AG10803 (cell line): ENCODE measurements at regions not wholly inside any gene's neighbourhood (a gene's known extent, or its start where the extent isn't known, plus 50 kb on each side); places are given as distances from the start of the nearest gene placed in this dataset.
"Not testable (repeated sequence)": the region's sequence is repeated elsewhere in the genome, so short reads cannot be mapped to it uniquely, and the experiment has no call there.

Experiments
- DNase-seq: peaks from one replicate; pipeline ENCODE4 v3.0.0; 2010; ENCODE audit warnings: low read depth
- H3K4me3 ChIP-seq: 2 replicates; pipeline ENCODE4 v1.5.1; 2011; ENCODE audit warnings: mild to moderate bottlenecking, low read length, control low read depth
- TF ChIP-seq, protein P1 (sequence below): conservative IDR thresholded peaks from 2 replicates; pipeline ENCODE4 v1.5.1; 2011; ENCODE audit warnings: mild to moderate bottlenecking, low read length, control low read depth, inconsistent platforms

DNA sequence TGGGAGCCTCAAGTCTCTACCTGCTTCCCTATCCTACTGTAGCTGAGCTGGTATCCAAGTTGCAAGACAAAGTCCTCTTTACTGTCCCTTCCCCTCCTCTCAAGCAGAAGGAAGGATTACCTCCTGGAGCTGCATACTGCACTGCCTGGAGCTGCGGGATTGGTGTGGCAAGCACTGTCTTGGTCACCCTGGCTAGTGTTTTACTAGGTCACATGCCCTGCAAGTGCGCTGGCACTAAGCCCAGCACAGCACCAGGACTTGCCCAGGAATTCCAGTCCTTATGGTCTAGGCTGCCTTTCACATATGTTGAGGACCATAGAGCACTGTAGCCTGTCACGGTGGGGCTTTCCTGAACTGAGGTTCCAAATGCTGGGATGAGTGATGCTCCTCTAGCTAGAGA lies 227.3 kb upstream of the ZC4H2 start:
- no peak for DNase-seq
- TF ChIP-seq, protein P1, sequence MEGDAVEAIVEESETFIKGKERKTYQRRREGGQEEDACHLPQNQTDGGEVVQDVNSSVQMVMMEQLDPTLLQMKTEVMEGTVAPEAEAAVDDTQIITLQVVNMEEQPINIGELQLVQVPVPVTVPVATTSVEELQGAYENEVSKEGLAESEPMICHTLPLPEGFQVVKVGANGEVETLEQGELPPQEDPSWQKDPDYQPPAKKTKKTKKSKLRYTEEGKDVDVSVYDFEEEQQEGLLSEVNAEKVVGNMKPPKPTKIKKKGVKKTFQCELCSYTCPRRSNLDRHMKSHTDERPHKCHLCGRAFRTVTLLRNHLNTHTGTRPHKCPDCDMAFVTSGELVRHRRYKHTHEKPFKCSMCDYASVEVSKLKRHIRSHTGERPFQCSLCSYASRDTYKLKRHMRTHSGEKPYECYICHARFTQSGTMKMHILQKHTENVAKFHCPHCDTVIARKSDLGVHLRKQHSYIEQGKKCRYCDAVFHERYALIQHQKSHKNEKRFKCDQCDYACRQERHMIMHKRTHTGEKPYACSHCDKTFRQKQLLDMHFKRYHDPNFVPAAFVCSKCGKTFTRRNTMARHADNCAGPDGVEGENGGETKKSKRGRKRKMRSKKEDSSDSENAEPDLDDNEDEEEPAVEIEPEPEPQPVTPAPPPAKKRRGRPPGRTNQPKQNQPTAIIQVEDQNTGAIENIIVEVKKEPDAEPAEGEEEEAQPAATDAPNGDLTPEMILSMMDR = no peak
- H3K4me3 ChIP-seq = no peak overlapping the region

DNA sequence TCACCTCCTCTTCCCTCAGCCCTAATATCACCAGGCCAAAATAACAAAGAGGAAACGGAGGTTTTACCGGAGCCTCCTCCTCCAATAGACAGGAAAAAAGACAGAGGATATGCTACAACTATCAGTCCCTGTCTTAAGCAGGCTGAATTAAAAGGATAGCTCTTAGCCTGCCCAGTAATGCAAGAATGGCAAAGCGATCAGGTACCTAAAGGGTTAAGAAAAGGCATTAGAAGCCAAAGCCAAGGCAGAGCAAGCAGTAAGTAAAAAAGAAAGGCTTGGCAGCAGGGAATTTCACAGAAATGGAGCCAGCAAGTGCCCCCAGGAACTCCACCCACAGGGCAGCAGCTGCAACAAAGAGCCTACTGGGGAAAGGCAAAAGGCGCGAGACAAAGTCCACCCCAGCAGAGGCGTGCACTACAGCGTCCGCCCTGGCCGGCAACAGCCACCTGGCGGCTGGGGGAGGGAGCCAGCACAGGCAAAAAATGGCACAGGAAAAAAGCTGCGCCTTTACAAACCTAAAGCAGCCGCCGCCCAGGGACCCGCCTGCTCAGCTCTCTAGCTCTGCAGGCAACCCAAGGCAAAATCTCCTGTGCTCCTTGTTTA lies 220.6 kb upstream of the ZC4H2 start:
- DNase-seq = no peak
- no peak overlapping the region for H3K4me3 ChIP-seq
- TF ChIP-seq, protein P1 = no peak

DNA sequence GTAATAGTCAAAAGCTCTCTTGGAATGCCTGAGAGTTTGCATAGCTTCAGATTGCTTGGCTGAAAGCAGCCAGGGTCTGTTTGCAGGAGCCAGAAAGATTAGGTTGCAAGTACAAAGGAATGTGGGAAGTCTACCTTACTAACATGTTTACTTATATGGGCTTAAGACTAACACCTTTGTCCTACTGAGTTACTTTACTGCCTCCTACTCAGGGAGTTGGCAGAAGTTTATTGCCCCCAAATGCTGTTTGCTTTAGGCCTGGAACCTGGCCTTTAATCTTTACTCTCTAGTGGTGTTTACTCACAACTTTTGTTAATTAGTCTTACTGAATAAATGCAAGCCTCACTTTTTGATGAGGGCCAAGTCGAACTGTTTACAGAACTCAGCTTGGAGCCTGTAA lies 219.4 kb upstream of the ZC4H2 start:
- H3K4me3 ChIP-seq = no peak overlapping the region
- no peak for DNase-seq
- TF ChIP-seq, protein P1 = no peak

DNA sequence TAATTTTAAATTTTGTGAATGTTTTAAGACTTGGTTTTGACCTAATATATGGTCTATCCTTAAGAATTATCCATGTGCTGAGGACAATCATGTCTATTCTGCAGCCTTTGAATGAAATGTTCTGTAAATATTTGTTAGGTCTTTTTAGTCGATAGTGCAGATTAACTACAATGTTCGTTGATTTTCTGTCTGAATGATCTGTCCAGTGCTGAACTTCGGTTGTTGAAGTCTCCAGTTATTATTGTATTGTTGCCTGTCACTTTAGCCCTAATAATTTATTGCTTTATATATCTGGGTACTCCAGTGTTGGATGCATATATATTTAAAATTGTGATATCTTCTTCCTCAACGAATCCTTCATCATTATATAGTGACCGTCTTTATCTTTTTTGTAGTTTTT lies 218.3 kb upstream of the ZC4H2 start:
- DNase-seq = no peak
- no peak overlapping the region for H3K4me3 ChIP-seq
- TF ChIP-seq, protein P1 = no peak

DNA sequence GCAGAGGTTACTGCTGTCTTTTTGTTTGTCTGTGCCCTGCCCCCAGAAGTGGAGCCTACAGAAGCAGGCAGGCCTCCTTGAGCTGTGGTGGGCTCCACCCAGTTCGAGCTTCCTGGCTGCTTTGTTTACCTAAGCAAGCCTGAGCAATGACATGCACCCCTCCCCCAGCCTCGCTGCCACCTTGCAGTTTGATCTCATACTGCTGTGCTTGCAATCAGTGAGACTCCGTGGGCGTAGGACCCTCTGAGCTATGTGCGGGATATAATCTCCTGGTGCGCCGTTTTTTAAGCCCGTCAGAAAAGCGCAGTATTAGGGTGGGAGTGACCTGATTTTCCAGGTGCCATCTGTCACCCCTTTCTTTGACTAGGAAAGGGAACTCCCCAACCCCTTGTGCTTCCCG lies 187.1 kb upstream of the ZC4H2 start:
- not testable (repeated sequence) for DNase-seq, H3K4me3 ChIP-seq

DNA sequence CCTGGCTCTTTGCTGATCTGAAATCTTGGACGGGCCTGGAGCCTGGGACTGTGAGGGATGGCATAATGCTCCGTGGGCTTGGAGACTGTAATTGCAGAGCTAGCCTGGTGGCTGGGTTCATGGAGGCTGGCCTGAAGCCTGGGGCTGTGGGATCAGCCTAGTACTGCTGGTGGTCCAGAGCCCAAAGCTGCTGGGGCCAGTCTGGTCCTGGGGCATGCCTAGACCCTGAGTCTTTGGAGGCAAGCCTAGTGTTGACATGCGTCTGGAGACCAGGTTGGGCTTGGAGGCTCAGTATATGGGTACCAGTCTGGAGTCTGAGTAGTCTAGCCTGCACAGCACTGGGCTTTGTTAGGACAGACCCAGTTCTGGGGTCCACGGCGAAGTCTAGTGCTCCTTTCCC lies 172.0 kb upstream of the ZC4H2 start:
- H3K4me3 ChIP-seq = no peak overlapping the region
- no peak for DNase-seq
- TF ChIP-seq, protein P1 = no peak

DNA sequence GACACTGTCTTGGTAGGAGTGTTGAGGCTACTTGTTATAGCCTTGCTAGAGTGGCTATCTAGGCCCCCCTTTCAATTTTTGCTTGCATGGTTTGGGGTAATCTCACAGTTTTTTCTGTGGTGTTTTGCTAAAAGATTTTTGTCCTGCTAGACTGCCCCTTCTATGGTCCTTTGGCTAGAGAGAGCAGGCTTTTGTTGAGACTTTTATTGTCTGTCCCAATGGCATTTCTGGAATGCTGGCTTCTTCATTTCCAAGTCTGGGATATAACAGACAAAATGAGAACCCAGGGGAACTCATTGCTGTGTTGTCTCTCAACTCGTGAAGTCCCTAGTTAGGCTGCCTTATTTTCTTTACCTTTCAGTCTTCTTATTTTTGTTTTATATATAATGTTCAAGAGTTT lies 160.2 kb upstream of the ZC4H2 start:
- TF ChIP-seq, protein P1 = no peak
- no peak for DNase-seq
- no peak overlapping the region for H3K4me3 ChIP-seq

DNA sequence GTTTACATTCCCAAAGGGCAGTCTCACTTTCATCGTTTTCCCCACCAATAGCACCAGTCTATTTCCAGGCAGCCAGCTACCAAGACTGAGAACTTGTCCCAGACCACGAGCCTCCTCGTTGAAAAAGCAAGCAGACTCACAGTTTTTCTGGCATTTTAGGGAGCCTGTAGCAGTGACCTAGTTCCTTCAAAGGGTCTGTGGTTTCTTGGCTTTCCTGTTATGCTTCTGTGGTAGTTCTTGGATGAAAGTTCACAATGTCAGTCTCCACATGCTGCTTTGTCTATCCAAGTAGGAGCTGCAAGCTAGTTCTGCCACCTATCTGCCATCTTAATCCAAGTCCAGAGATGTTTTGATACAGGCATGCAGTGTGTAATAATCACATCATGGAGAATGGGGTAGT lies 151.6 kb upstream of the ZC4H2 start:
- DNase-seq = peak; percentile 1
- TF ChIP-seq, protein P1 = no peak
- no peak overlapping the region for H3K4me3 ChIP-seq
